ENCODE measurements at regions not wholly inside any gene's neighbourhood (a gene's known extent, or its start where the extent isn't known, plus 50 kb on each side); places are given as distances from the start of the nearest gene placed in this dataset.

GRCh38 chr12:67909681-67910080 is 79.6 kb upstream of the IFNG-AS1 start:
- no peak for DNase-seq (ENCODE audit: low read depth in 2 of 2)

- no peak for DNase-seq (ENCODE audit: low read depth in 2 of 2)
Observed at GRCh38 chr12:67910360-67911274, 78.6 kb upstream of the IFNG-AS1 start.

- no peak for DNase-seq (ENCODE audit: low read depth in 2 of 2)
Observed at GRCh38 chr12:67911275-67911600, 78.0 kb upstream of the IFNG-AS1 start.

GRCh38 chr12:67911789-67912188 is 77.5 kb upstream of the IFNG-AS1 start:
- no peak for DNase-seq (ENCODE audit: low read depth in 2 of 2)

- DNase-seq (ENCODE audit: low read depth in 2 of 2): no peak
Observed at GRCh38 chr12:67915335-67915851, 73.9 kb upstream of the IFNG-AS1 start.

- no peak for DNase-seq (ENCODE audit: low read depth in 2 of 2)
Observed at GRCh38 chr12:67916266-67916970, 72.8 kb upstream of the IFNG-AS1 start.

- no peak for DNase-seq (ENCODE audit: low read depth in 2 of 2)
Observed at GRCh38 chr12:67917811-67918210, 71.4 kb upstream of the IFNG-AS1 start.

GRCh38 chr12:67918441-67918840 is 70.8 kb upstream of the IFNG-AS1 start:
- DNase-seq (ENCODE audit: low read depth in 2 of 2): no peak

GRCh38 chr12:67919406-67919805 is 69.8 kb upstream of the IFNG-AS1 start:
- no peak for DNase-seq (ENCODE audit: low read depth in 2 of 2)

- DNase-seq (ENCODE audit: low read depth in 2 of 2): no peak
Observed at GRCh38 chr12:67920413-67920812, 68.8 kb upstream of the IFNG-AS1 start.

- no peak for DNase-seq (ENCODE audit: low read depth in 2 of 2)
Observed at GRCh38 chr12:67921286-67921685, 68.0 kb upstream of the IFNG-AS1 start.

- no peak for DNase-seq (ENCODE audit: low read depth in 2 of 2)
Observed at GRCh38 chr12:67922245-67922644, 67.0 kb upstream of the IFNG-AS1 start.

GRCh38 chr12:67925077-67925476 is 64.2 kb upstream of the IFNG-AS1 start:
- no peak for DNase-seq (ENCODE audit: low read depth in 2 of 2)

- DNase-seq (ENCODE audit: low read depth in 2 of 2): no peak
Observed at GRCh38 chr12:67925552-67925951, 63.7 kb upstream of the IFNG-AS1 start.

GRCh38 chr12:67926063-67926462 is 63.2 kb upstream of the IFNG-AS1 start:
- DNase-seq (ENCODE audit: low read depth in 2 of 2): no peak

GRCh38 chr12:67927324-67927723 is 61.9 kb upstream of the IFNG-AS1 start:
- DNase-seq (ENCODE audit: low read depth in 2 of 2): no peak

- no peak for DNase-seq (ENCODE audit: low read depth in 2 of 2)
Observed at GRCh38 chr12:67927815-67928214, 61.4 kb upstream of the IFNG-AS1 start.

- DNase-seq (ENCODE audit: low read depth in 2 of 2): no peak
Observed at GRCh38 chr12:67928621-67929383, 60.4 kb upstream of the IFNG-AS1 start.

GRCh38 chr12:67929384-67929772 is 59.9 kb upstream of the IFNG-AS1 start:
- no peak for DNase-seq (ENCODE audit: low read depth in 2 of 2)

- DNase-seq (ENCODE audit: low read depth in 2 of 2): no peak
Observed at GRCh38 chr12:67937822-67938221, 51.4 kb upstream of the IFNG-AS1 start.
